HepG2 (cell line): ENCODE measurements at regions not wholly inside any gene's neighbourhood (a gene's known extent, or its start where the extent isn't known, plus 50 kb on each side); places are given as distances from the start of the nearest gene placed in this dataset.

Experiments
- ATAC-seq: fragments of 200-7000 bp; cut with Tn5 transposase; 3 replicates; pipeline ENCODE4 v1.9.1; 2020; ENCODE audit warnings: mild to moderate bottlenecking, moderate library complexity
- BruUV-seq: library from RNA; stranded (reverse); fragments of 400-500 nt; replicated peaks from 2 replicates; lab custom pipeline; 2021; lab: Mats Ljungman, UMichigan
- CTCF ChIA-PET: fragments of 300-600 bp; formaldehyde crosslinking; extraction: SDS; loops from one replicate; lab custom pipeline; 2021; ENCODE audit warnings: low total read pairs, inconsistent platforms, low intra/inter-chr PET ratio; lab: Yijun Ruan, JAX
- POLR2A ChIA-PET: fragments of 350-600 bp; sonication (Branson Sonifier 250); formaldehyde crosslinking; loops from one replicate; lab custom pipeline; 2020; ENCODE audit warnings: antibody characterized with exemption, inconsistent platforms; lab: Yijun Ruan, JAX
- DNase-seq: peaks from one replicate; pipeline ENCODE4 v3.0.0-alpha.2; 2015; ENCODE audit warnings: low spot score
- FAIRE-seq: peaks from 3 replicates; lab custom pipeline; 2011; peaks lifted over from hg19 to GRCh38; lab: Jason Lieb, UNC
- H2AFZ ChIP-seq: one replicate; pipeline ENCODE4 v1.6.1; 2011; ENCODE audit warnings: low read length, inconsistent platforms
- H3K27ac ChIP-seq: fragments of 300-600 bp; 3 replicates; pipeline ENCODE4 v1.8.0; 2011; ENCODE audit warnings: mixed run types, mild to moderate bottlenecking, mixed read lengths, low read length, inconsistent platforms; ENCODE audit not compliant: insufficient read depth; ENCODE audit errors: extremely low read length
- H3K27me3 ChIP-seq, 2 experiments: fragments of 200-600 bp in 1 of 2; 2 replicates in 1 of 2; 3 replicates in 1 of 2; pipeline versions ENCODE4 v1.6.0 to v1.8.0; 2011; ENCODE audit warnings: low read length in 2 of 2, mild to moderate bottlenecking in 2 of 2, moderate library complexity in 2 of 2, inconsistent platforms in 1 of 2; ENCODE audit not compliant: insufficient read depth in 2 of 2, control insufficient read depth in 1 of 2
- H3K36me3 ChIP-seq, 2 experiments: fragments of 200-600 bp in 1 of 2; replicated peaks in 1 of 2; 2 replicates in 1 of 2; 3 replicates in 1 of 2; pipeline versions ENCODE4 v1.5.1 to v1.8.0; 2011; ENCODE audit warnings: low read length in 2 of 2, inconsistent platforms in 1 of 2; ENCODE audit not compliant: insufficient read depth in 2 of 2, control insufficient read depth in 1 of 2
- H3K4me1 ChIP-seq: 2 replicates; pipeline ENCODE4 v1.5.1; 2012; ENCODE audit warnings: low read length, inconsistent platforms; ENCODE audit not compliant: insufficient read depth
- H3K4me2 ChIP-seq: 2 replicates; pipeline ENCODE4 v1.6.0; 2011; ENCODE audit warnings: low read depth, low read length, inconsistent platforms
- H3K4me3 ChIP-seq, 3 experiments: fragments of 200-600 bp in 1 of 3; sonication (generic), shearing (Covaris generic) in 1 of 3; replicated peaks in 1 of 3; 2 replicates each; pipeline ENCODE4 v1.5.1; 2011 to 2016; ENCODE audit warnings: low read length in 3 of 3, inconsistent platforms in 2 of 3, low read depth in 2 of 3, mild to moderate bottlenecking in 2 of 3, control low read depth in 1 of 3, mixed read lengths in 1 of 3; ENCODE audit not compliant: insufficient read depth in 1 of 3
- H3K79me2 ChIP-seq: one replicate; pipeline ENCODE4 v1.6.1; 2011; ENCODE audit warnings: low read length, inconsistent platforms; ENCODE audit not compliant: insufficient read depth
- H3K9ac ChIP-seq: 2 replicates; pipeline ENCODE4 v1.6.0; 2011; ENCODE audit warnings: mild to moderate bottlenecking, low read depth, low read length, inconsistent platforms; ENCODE audit not compliant: insufficient read depth
- H3K9me3 ChIP-seq: 2 replicates; pipeline ENCODE4 v1.5.1; 2012; ENCODE audit warnings: mild to moderate bottlenecking, low read length
- H4K20me1 ChIP-seq: 2 replicates; pipeline ENCODE4 v1.6.0; 2011; ENCODE audit warnings: inconsistent platforms, mild to moderate bottlenecking, low read length, moderate library complexity; ENCODE audit not compliant: insufficient read depth
- CENPBD1 ChIP-seq: sonication (generic); formaldehyde crosslinking; IDR thresholded peaks from 2 replicates; pipeline ENCODE4 v1.8.0; 2022; ENCODE audit warnings: missing genetic modification reagents, low read depth, mild to moderate bottlenecking, borderline replicate concordance
- HNRNPUL1 ChIP-seq: fragments of 200-400 bp; formaldehyde crosslinking; IDR thresholded peaks from 2 replicates; pipeline ENCODE4 v1.6.1; 2017; ENCODE audit warnings: low read depth, mild to moderate bottlenecking, low read length, moderate library complexity
- LBX2 ChIP-seq: sonication (generic); formaldehyde crosslinking; IDR thresholded peaks from 2 replicates; pipeline ENCODE4 v1.5.0; 2020; ENCODE audit warnings: missing genetic modification reagents, mild to moderate bottlenecking, borderline replicate concordance
- MZF1 ChIP-seq: sonication (generic); formaldehyde crosslinking; IDR thresholded peaks from 2 replicates; pipeline ENCODE4 v1.8.1; 2023; ENCODE audit warnings: mild to moderate bottlenecking, missing genetic modification reagents, borderline replicate concordance
- POGZ ChIP-seq: sonication (generic); formaldehyde crosslinking; IDR thresholded peaks from 2 replicates; pipeline ENCODE4 v1.4.0; 2020; ENCODE audit warnings: mild to moderate bottlenecking, missing genetic modification reagents
- REL ChIP-seq: sonication (generic); formaldehyde crosslinking; conservative IDR thresholded peaks from 2 replicates; pipeline ENCODE4 v1.8.0; 2022; ENCODE audit warnings: mild to moderate bottlenecking, missing genetic modification reagents, moderate library complexity
- SIX1 ChIP-seq: sonication (generic); formaldehyde crosslinking; IDR thresholded peaks from 2 replicates; pipeline ENCODE4 v1.4.0; 2020; ENCODE audit warnings: missing genetic modification reagents, borderline replicate concordance
- TBX3 ChIP-seq: fragments of 450-650 bp; IDR thresholded peaks from 2 replicates; pipeline ENCODE4 v1.6.1; 2017; ENCODE audit warnings: antibody characterized with exemption, mild to moderate bottlenecking, inconsistent platforms, borderline replicate concordance
- TOPORS ChIP-seq: sonication (generic); formaldehyde crosslinking; IDR thresholded peaks from 2 replicates; pipeline ENCODE4 v1.8.0; 2023; ENCODE audit warnings: mild to moderate bottlenecking, missing genetic modification reagents
- ZNF160 ChIP-seq: sonication (generic); formaldehyde crosslinking; IDR thresholded peaks from 2 replicates; pipeline ENCODE4 v1.8.0; 2022; ENCODE audit warnings: mild to moderate bottlenecking, inconsistent platforms, missing genetic modification reagents
- ZNF44 ChIP-seq: sonication (generic); formaldehyde crosslinking; IDR thresholded peaks from 2 replicates; pipeline ENCODE4 v1.5.1; 2020; ENCODE audit warnings: mild to moderate bottlenecking, missing genetic modification reagents
- WGBS: methylation state at CpG from one replicate; pipeline ENCODE4 v1.1.6; 2017; ENCODE audit warnings: low lambda C conversion rate; 5-methylcytosine and 5-hydroxymethylcytosine counted together
- in situ Hi-C: cut with HindIII; loops from 2 replicates; pipeline ENCODE4 v1.10.0; 2017; ENCODE audit warnings: low pct_unique_long_range_greater_than_20kb; ENCODE audit not compliant: extremely low pct_ligation_motif_present
- intact Hi-C: fragments of 100-400 bp; cut with micrococcal nuclease; formaldehyde crosslinking; loops from one replicate; pipeline ENCODE4 v1.10.0; 2022; ENCODE audit not compliant: unreplicated experiment
- TF ChIP-seq, protein P1 (sequence below): sonication (generic); formaldehyde crosslinking; IDR thresholded peaks from 2 replicates; pipeline ENCODE4 v1.9.0; 2021; ENCODE audit warnings: missing genetic modification reagents, mild to moderate bottlenecking, borderline replicate concordance
- TF ChIP-seq, protein P2 (sequence below): sonication (generic); formaldehyde crosslinking; IDR thresholded peaks from 2 replicates; pipeline ENCODE4 v1.8.1; 2022; ENCODE audit warnings: low read depth, mild to moderate bottlenecking, missing genetic modification reagents

- Histone ChIP-seq H3K79me2 (no peaks in the 10 kb centered on the region), H3K36me3 (no peaks in the 10 kb centered on the region), H3K9ac (no peak overlapping the region), H3K27ac (no peak overlapping the region), H3K9me3 (no peaks in the 10 kb centered on the region), H3K4me2 (no peak overlapping the region), H4K20me1 (no peaks in the 10 kb centered on the region), H3K27me3 (peaks cover 2 to 8% of the 10 kb centered on the region in 2 experiments; a peak in 1 of 5 replicates), H2AFZ (no peak overlapping the region), H3K4me3 (no peak overlapping the region), H3K4me1 (no peaks in the 10 kb centered on the region)
- no peak for DNase-seq
- no TSS peak for BruUV-seq
- no peak for FAIRE-seq
- intact Hi-C loops (no loop called here), in situ Hi-C loops (no loop called here)
- TF ChIP-seq TBX3 (no peak), LBX2 (no peak), TOPORS (no peak), ZNF160 (CRISPR knock-in tag) (no peak), ZNF44 (no peak), SIX1 (no peak), REL (CRISPR knock-in tag) (no peak), HNRNPUL1 (no peak), CENPBD1 (CRISPR knock-in tag) (no peak), POGZ (CRISPR knock-in tag) (no peak), MZF1 (no peak)
- TF ChIP-seq, protein P1, sequence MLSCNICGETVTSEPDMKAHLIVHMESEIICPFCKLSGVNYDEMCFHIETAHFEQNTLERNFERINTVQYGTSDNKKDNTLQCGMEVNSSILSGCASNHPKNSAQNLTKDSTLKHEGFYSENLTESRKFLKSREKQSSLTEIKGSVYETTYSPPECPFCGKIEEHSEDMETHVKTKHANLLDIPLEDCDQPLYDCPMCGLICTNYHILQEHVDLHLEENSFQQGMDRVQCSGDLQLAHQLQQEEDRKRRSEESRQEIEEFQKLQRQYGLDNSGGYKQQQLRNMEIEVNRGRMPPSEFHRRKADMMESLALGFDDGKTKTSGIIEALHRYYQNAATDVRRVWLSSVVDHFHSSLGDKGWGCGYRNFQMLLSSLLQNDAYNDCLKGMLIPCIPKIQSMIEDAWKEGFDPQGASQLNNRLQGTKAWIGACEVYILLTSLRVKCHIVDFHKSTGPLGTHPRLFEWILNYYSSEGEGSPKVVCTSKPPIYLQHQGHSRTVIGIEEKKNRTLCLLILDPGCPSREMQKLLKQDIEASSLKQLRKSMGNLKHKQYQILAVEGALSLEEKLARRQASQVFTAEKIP (CRISPR knock-in tag) = no peak
- TF ChIP-seq, protein P2, sequence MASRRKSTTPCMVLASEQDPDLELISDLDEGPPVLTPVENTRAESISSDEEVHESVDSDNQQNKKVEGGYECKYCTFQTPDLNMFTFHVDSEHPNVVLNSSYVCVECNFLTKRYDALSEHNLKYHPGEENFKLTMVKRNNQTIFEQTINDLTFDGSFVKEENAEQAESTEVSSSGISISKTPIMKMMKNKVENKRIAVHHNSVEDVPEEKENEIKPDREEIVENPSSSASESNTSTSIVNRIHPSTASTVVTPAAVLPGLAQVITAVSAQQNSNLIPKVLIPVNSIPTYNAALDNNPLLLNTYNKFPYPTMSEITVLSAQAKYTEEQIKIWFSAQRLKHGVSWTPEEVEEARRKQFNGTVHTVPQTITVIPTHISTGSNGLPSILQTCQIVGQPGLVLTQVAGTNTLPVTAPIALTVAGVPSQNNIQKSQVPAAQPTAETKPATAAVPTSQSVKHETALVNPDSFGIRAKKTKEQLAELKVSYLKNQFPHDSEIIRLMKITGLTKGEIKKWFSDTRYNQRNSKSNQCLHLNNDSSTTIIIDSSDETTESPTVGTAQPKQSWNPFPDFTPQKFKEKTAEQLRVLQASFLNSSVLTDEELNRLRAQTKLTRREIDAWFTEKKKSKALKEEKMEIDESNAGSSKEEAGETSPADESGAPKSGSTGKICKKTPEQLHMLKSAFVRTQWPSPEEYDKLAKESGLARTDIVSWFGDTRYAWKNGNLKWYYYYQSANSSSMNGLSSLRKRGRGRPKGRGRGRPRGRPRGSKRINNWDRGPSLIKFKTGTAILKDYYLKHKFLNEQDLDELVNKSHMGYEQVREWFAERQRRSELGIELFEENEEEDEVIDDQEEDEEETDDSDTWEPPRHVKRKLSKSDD (CRISPR knock-in tag) = no peak
- 26% methylated on average over 5 of the region's 5 CpGs for WGBS
- POLR2A ChIA-PET = no interaction called here
- CTCF ChIA-PET = no interaction called here
- ATAC-seq = no peak
These were observed 128.8 kb downstream of the DHX35 start for GRCh38 chr20:39090906-39091305.
